Sigmoid colon (tissue), 6 donors: ENCODE measurements at regions not wholly inside any gene's neighbourhood (a gene's known extent, or its start where the extent isn't known, plus 50 kb on each side); places are given as distances from the start of the nearest gene placed in this dataset.

ENCODE experiments used
- DNase-seq: peaks from one replicate; pipeline ENCODE4 v3.0.0-alpha.2; 2019
- H3K27ac ChIP-seq, 4 donors: fragments of 200-600 bp; sonication (generic); one replicate each; pipeline ENCODE4 v1.5.1; 2016 to 2019; ENCODE audit warnings: mild to moderate bottlenecking in 1 of 4
- H3K27me3 ChIP-seq, 3 donors: fragments of 200-600 bp; sonication (generic); one replicate each; pipeline ENCODE4 v1.5.1; 2019; ENCODE audit warnings: mild to moderate bottlenecking in 1 of 3
- H3K36me3 ChIP-seq, 4 donors: fragments of 200-600 bp; sonication (generic); one replicate each; pipeline ENCODE4 v1.5.1; 2016 to 2019
- H3K4me1 ChIP-seq, 4 donors: fragments of 200-600 bp; sonication (generic); one replicate each; pipeline ENCODE4 v1.5.1; 2017 to 2019
- H3K4me3 ChIP-seq, 4 donors: fragments of 200-600 bp; sonication (generic); one replicate each; pipeline ENCODE4 v1.5.1; 2017 to 2019; ENCODE audit warnings: mild to moderate bottlenecking in 2 of 4, moderate library complexity in 1 of 4
- H3K9me3 ChIP-seq, 4 donors: fragments of 200-600 bp in 3 of 4; sonication (generic) in 3 of 4; one replicate each; pipeline versions ENCODE4 v1.5.1 to v1.6.1; 2013 to 2019
- CTCF ChIP-seq, 4 experiments: fragments of 450-650 bp in 3 of 4; fragments of 200-600 bp in 1 of 4; IDR thresholded peaks; one replicate each; pipeline ENCODE4 v1.5.1; 2016 to 2019; ENCODE audit warnings: antibody characterized with exemption in 4 of 4, mild to moderate bottlenecking in 3 of 4, moderate library complexity in 2 of 4
- EP300 ChIP-seq, 4 donors: sonication (generic); formaldehyde crosslinking; IDR thresholded peaks; one replicate each; pipeline ENCODE4 v1.6.1; 2017; ENCODE audit warnings: antibody characterized with exemption in 4 of 4
- POLR2A ChIP-seq, 2 donors: fragments of 450-650 bp; IDR thresholded peaks; one replicate each; pipeline ENCODE4 v1.6.1; 2016; ENCODE audit warnings: antibody characterized with exemption in 2 of 2, mild to moderate bottlenecking in 2 of 2, moderate library complexity in 2 of 2
- POLR2AphosphoS5 ChIP-seq, 4 donors: sonication (generic); formaldehyde crosslinking; IDR thresholded peaks; one replicate each; pipeline ENCODE4 v1.6.1; 2017; ENCODE audit warnings: antibody characterized with exemption in 4 of 4
- WGBS, 2 donors: extraction: QIAGEN DNeasy Blood & Tissue Kit; methylation state at CpG; one replicate each; pipeline ENCODE4 v1.1.7; 2013; 5-methylcytosine and 5-hydroxymethylcytosine counted together
- intact Hi-C: fragments of 100-400 bp; cut with DNase I; formaldehyde crosslinking; loops from one replicate; pipeline ENCODE4 v1.15.1; 2023
- donor health status: healthy with polysubstance abuse.
- donor health status: healthy.

GRCh38 chr3:64432870-64433269 is 207.6 kb upstream of the PRICKLE2 start:
- Histone ChIP-seq H3K4me3 (no peak overlapping the region), H3K36me3 (no peaks in the 10 kb centered on the region), H3K9me3 (no peaks in the 10 kb centered on the region), H3K27me3 (no peaks in the 10 kb centered on the region), H3K27ac (no peak overlapping the region), H3K4me1 (no peaks in the 10 kb centered on the region)
- TF ChIP-seq POLR2A (IDR thresholded peaks at IDR 0.05) = no peak
- TF ChIP-seq EP300 (IDR thresholded peaks at IDR 0.05) = no peak
- TF ChIP-seq CTCF (IDR thresholded peaks at IDR 0.05) = no peak
- TF ChIP-seq POLR2AphosphoS5 (IDR thresholded peaks at IDR 0.05) = no peak
- DNase-seq = no peak
- WGBS, 2 donors = 85 to 91% methylated on average over 3 of the region's 3 CpGs
- intact Hi-C loops = no loop called here

- Histone ChIP-seq H3K4me3 (no peak overlapping the region), H3K27ac (no peak overlapping the region), H3K4me1 (no peaks in the 10 kb centered on the region), H3K36me3 (no peaks in the 10 kb centered on the region), H3K9me3 (no peaks in the 10 kb centered on the region), H3K27me3 (no peaks in the 10 kb centered on the region)
- DNase-seq = no peak
- WGBS, 2 donors = 64 to 74% methylated on average over 6 of the region's 6 CpGs
- TF ChIP-seq POLR2AphosphoS5 (IDR thresholded peaks at IDR 0.05) = no peak
- TF ChIP-seq POLR2A (IDR thresholded peaks at IDR 0.05) = no peak
- no peak for TF ChIP-seq EP300 (IDR thresholded peaks at IDR 0.05)
- TF ChIP-seq CTCF (IDR thresholded peaks at IDR 0.05) = no peak
- intact Hi-C loops = no loop called here
Observed at GRCh38 chr3:64431526-64432091, 206.3 kb upstream of the PRICKLE2 start.

GRCh38 chr3:64427671-64428070 is 202.4 kb upstream of the PRICKLE2 start:
- H3K9me3 ChIP-seq = no peaks in the 10 kb centered on the region
- TF ChIP-seq EP300 (IDR thresholded peaks at IDR 0.05) = no peak
- no peak for TF ChIP-seq CTCF (IDR thresholded peaks at IDR 0.05)
- no peak for TF ChIP-seq POLR2AphosphoS5 (IDR thresholded peaks at IDR 0.05)
- H3K27ac ChIP-seq = no peak overlapping the region
- H3K4me3 ChIP-seq = no peak overlapping the region
- WGBS, 2 donors = 78 to 83% methylated on average over 3 of the region's 3 CpGs
- no peaks in the 10 kb centered on the region for H3K4me1 ChIP-seq
- no peaks in the 10 kb centered on the region for H3K36me3 ChIP-seq
- no peak for DNase-seq
- intact Hi-C loops = no loop called here
- H3K27me3 ChIP-seq = no peaks in the 10 kb centered on the region

- H3K9me3 ChIP-seq = no peaks in the 10 kb centered on the region
- H3K36me3 ChIP-seq = no peaks in the 10 kb centered on the region
- DNase-seq = no peak
- intact Hi-C loops = no loop called here
- H3K4me3 ChIP-seq = no peak overlapping the region
- H3K4me1 ChIP-seq = no peaks in the 10 kb centered on the region
- H3K27ac ChIP-seq = no peak overlapping the region
- H3K27me3 ChIP-seq = no peaks in the 10 kb centered on the region
- no peak for TF ChIP-seq CTCF (IDR thresholded peaks at IDR 0.05)
- TF ChIP-seq POLR2A (IDR thresholded peaks at IDR 0.05) = no peak
- no peak for TF ChIP-seq POLR2AphosphoS5 (IDR thresholded peaks at IDR 0.05)
- no peak for TF ChIP-seq EP300 (IDR thresholded peaks at IDR 0.05)
- WGBS, 2 donors = 88 to 91% methylated on average over 3 of the region's 3 CpGs
Observed at GRCh38 chr3:64426551-64426950, 201.3 kb upstream of the PRICKLE2 start.

GRCh38 chr3:64422932-64423331 is 197.7 kb upstream of the PRICKLE2 start:
- no peaks in the 10 kb centered on the region for H3K36me3 ChIP-seq
- no peak for TF ChIP-seq CTCF (IDR thresholded peaks at IDR 0.05)
- 59 to 60% methylated on average over 4 of the region's 4 CpGs for WGBS, 2 donors
- no peak overlapping the region for H3K27ac ChIP-seq
- H3K27me3 ChIP-seq = no peaks in the 10 kb centered on the region
- no peak for DNase-seq
- no peaks in the 10 kb centered on the region for H3K4me1 ChIP-seq
- intact Hi-C loops = no loop called here
- no peak overlapping the region for H3K4me3 ChIP-seq
- H3K9me3 ChIP-seq = no peaks in the 10 kb centered on the region
